Stimulated activated CD4-positive, alpha-beta T cell treated with anti-CD3 and anti-CD28 coated beads, Interleukin-2, amount 100 ng/mL, for 24 hours (primary cell): ENCODE measurements at regions not wholly inside any gene's neighbourhood (a gene's known extent, or its start where the extent isn't known, plus 50 kb on each side); places are given as distances from the start of the nearest gene placed in this dataset.

ENCODE experiments used
- DNase-seq, 2 donors: peaks; one replicate each; pipeline ENCODE4 v3.0.0-alpha.2; 2020

- no peak for DNase-seq
Measured at GRCh38 chr15:62619526-62619925, 423.0 kb upstream of the TPM1 start.

- DNase-seq: no peak
Measured at GRCh38 chr15:62622775-62623174, 419.8 kb upstream of the TPM1 start.

- no peak for DNase-seq
Measured at GRCh38 chr15:62624547-62625378, 417.8 kb upstream of the TPM1 start.

DNA sequence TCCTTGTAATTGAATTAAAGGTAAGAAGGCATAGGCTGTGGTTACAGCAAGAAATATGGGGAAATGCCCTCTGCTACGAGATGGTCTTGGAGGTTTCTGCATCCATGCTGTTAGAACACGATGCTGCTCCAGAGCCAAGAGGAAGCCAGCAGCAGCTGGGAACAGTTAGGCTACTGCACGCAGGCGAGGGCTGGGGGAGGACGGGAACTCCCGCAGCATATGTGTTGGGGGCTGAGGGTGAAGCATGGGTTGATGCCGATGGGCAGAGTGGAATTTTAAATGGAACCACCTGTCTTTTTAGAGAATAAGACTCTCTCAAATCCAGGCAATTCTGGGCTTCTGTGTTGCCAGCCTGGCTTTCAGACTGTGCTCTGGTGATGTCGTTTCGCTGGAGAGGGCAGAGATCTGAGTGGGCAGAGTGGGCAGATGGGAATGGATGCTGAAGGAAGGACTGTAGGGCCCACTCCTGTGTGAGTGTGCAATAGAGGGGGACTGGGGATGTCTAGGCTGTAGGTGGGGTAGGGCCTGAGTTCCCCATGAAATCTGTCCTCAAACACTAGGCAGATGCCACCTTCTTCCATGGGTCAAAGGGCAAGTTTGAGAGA is 417.0 kb upstream of the TPM1 start:
- no peak for DNase-seq

- no peak for DNase-seq
Measured at GRCh38 chr15:62626903-62627302, 415.6 kb upstream of the TPM1 start.

GRCh38 chr15:62631076-62631724 is 411.3 kb upstream of the TPM1 start:
- DNase-seq: no peak

DNA sequence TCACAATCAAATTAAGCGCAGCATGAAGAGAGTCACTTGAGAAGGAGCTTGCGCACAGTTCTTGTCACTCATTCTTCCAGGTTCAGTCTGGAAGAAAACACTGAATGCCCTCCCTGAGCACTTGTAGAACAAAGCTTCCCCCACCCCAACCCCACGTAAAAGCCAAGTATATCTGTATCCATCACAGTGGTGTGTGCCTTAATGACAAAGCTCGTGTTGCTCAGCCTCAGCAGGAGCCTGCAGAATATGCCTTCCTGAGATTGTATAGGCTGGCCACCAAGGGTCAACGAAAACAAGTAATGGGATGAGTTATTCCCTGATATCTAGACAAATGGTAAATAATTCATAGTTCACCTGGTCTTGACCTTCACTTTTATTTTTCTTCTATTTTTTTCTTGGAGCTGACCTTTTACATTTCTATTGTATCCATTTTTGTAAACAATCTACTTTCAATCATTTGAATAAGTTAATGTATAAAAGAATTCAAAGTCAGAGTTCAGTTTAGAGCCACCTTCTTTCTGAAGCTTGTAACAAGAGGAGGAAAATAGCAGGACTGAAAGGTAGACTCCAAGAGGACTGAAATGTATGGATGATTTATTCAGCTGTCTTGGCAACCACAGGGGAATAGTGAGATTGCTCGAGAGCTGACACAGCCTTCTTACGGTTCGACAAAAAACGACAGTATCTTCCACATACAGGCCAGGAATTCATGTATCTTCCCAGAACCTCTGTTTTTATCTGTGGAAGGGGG is 405.5 kb upstream of the TPM1 start:
- no peak for DNase-seq

GRCh38 chr15:62637574-62637897 is 405.0 kb upstream of the TPM1 start:
- no peak for DNase-seq

- no peak for DNase-seq
Measured at GRCh38 chr15:62637950-62638619, 404.5 kb upstream of the TPM1 start.

- no peak for DNase-seq
Measured at GRCh38 chr15:62639432-62639831, 403.1 kb upstream of the TPM1 start.

DNA sequence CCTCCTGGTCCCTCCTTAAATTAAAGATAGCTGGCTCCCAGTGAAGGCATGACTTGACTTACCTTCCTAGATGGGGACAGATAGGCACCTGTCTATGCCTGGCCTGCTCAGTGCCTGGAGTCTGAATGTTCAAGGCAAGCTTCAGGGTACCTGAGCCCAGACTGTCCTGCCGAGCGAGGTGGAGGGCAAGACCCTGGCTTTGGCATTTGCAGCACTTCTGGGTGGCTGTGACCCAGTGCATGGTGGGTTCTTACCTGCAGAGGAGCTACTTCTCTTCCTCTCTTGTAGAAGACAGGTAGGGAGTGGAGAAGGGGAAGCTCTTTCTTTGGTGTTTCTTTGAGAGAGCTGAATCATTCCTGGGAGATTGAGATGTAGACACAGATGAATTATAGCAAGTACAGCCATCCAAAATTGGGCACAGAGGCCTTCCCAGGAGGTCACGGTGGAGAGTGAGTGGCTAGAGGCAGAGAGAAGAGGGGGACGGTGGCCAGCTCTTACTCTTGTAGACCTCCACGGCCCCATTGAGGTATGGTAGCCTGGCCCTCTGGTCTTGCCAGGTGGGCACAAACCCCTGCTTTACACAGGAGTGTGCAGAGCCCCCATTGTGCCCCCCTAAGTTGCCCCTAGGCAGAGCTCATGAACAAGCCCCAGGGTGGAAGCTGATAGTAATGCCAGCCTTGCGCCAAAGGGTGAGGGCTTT is 402.5 kb upstream of the TPM1 start:
- no peak for DNase-seq

DNA sequence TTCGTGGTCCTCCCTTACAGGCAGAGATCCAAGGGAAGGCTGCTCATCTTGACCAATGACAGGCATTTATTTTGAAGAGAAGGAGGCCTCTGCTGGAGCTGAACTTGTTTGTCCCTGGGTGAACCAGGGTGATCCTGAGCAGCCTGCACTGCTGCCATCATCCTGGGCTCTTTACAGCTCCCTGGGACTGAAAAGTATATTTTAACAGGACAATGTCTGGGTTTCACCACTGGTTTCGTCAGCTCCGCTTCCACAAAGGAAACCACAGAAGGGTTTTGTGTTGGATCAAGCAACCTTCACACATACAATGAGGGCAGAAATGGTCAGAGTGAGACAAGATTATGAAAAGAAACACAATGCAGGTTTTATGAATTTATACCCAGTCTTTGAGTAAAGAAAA is 400.7 kb upstream of the TPM1 start:
- no peak for DNase-seq

DNA sequence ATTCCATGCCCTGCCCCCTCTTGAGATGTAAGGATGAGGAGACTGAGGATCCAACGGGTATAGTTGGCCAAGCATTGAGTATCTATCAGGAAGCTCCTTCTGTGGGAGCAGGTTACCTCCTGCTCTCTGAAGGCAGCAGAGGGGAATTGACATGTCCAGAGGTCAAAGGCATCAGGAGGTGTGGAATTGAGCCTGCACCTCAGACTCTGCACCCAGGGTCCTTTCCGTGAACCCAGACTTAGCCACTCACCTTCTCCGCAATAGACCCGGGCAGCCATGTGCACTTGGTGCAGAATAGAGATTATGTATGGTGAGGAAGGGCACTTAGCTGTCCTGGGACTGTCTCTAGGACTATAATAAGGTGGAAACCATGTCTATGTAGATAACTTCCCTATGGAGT is 399.0 kb upstream of the TPM1 start:
- no peak for DNase-seq

GRCh38 chr15:62644216-62644888 is 398.2 kb upstream of the TPM1 start:
- DNase-seq: no peak

GRCh38 chr15:62644889-62645742 is 397.4 kb upstream of the TPM1 start:
- DNase-seq: no peak

- no peak for DNase-seq
Measured at GRCh38 chr15:62647202-62647842, 395.2 kb upstream of the TPM1 start.

GRCh38 chr15:62647843-62648505 is 394.6 kb upstream of the TPM1 start:
- no peak for DNase-seq

DNA sequence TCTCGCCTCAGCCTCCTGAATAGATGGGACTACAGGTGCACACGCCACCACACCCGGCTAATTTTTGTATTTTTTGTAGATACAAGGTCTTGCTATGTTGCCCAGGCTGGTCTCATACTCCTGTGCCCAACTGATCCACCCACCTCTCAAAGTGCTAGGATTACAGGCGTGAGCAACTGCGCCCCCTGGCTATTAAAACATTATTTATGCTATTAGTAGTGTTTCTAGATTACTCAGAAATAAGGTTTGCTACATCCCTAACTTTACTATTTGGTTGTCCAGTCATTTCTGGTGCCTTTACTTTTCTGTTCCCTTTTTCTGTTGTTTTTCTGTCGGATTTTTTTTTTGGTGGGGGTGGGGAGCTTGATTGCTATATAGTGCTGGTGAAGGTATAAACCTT is 393.6 kb upstream of the TPM1 start:
- no peak for DNase-seq

- DNase-seq: peak in 1 of 2 donors; percentile 35
Measured at GRCh38 chr15:62649793-62650420, 392.6 kb upstream of the TPM1 start.
